Right lobe of liver (tissue), 6 donors: ENCODE measurements at regions not wholly inside any gene's neighbourhood (a gene's known extent, or its start where the extent isn't known, plus 50 kb on each side); places are given as distances from the start of the nearest gene placed in this dataset.

Source experiments
- ATAC-seq, 4 donors: fragments of 200-7000 bp; cut with Tn5 transposase; one replicate each; pipeline ENCODE4 v1.9.1; 2020; ENCODE audit warnings: mild to moderate bottlenecking in 4 of 4, moderate library complexity in 4 of 4
- DNase-seq, 3 donors: peaks; one replicate each; pipeline ENCODE4 v3.0.0-alpha.2; 2020
- H3K27ac ChIP-seq, 3 donors: fragments of 200-600 bp; one replicate each; pipeline ENCODE4 v1.8.0; 2022
- H3K27me3 ChIP-seq, 2 donors: fragments of 200-600 bp; one replicate each; pipeline ENCODE4 v1.8.0; 2022
- H3K36me3 ChIP-seq, 4 donors: fragments of 200-600 bp; sonication (generic) in 1 of 4; one replicate each; pipeline versions ENCODE4 v1.5.1 to v1.8.0; 2017 to 2022; ENCODE audit warnings: control low read depth in 1 of 4
- H3K4me1 ChIP-seq, 4 donors: fragments of 200-600 bp; sonication (generic) in 1 of 4; one replicate each; pipeline versions ENCODE4 v1.5.1 to v1.8.0; 2017 to 2022; ENCODE audit warnings: control low read depth in 1 of 4
- H3K4me3 ChIP-seq, 3 donors: fragments of 200-600 bp; one replicate each; pipeline ENCODE4 v1.8.0; 2022
- H3K9me3 ChIP-seq, 4 donors: fragments of 200-600 bp; sonication (generic) in 1 of 4; one replicate each; pipeline versions ENCODE4 v1.5.1 to v1.8.0; 2017 to 2022; ENCODE audit warnings: control low read depth in 1 of 4
- CTCF ChIP-seq, 4 donors: fragments of 200-600 bp in 3 of 4; fragments of 450-650 bp in 1 of 4; IDR thresholded peaks; one replicate each; pipeline versions ENCODE4 v1.5.1 to v1.8.0; 2016 to 2022; ENCODE audit warnings: antibody characterized with exemption in 4 of 4, mild to moderate bottlenecking in 2 of 4
- POLR2A ChIP-seq: fragments of 450-650 bp; IDR thresholded peaks from one replicate; pipeline ENCODE4 v1.6.1; 2017; ENCODE audit warnings: antibody characterized with exemption, mild to moderate bottlenecking
- WGBS: methylation state at CpG from one replicate; pipeline ENCODE4 v1.1.6; 2018; ENCODE audit warnings: low coverage, low lambda C conversion rate; ENCODE audit not compliant: insufficient coverage; ENCODE audit errors: missing lambda C conversion rate; 5-methylcytosine and 5-hydroxymethylcytosine counted together
- intact Hi-C, 2 donors: fragments of 100-400 bp; cut with DNase I; formaldehyde crosslinking; loops; one replicate each; pipeline versions ENCODE4 v1.11.2 to v1.14.1; 2022
- donor health status: DM: no; HTN: yes; CAD: no.
- donor health status: DM: no; HTN: no; CAD: no.
- donor health status: DM: no; HTN: no; CAD: no.
- donor health status: DM: no; HTN: yes; CAD: no.
- donor health status: DM: no; HTN: yes; CAD: no.

GRCh38 chr14:61148742-61149350 lies 132.3 kb downstream of the TMEM30B start:
- H3K4me1 ChIP-seq: no peaks in the 10 kb centered on the region
- H3K27me3 ChIP-seq: no peaks in the 10 kb centered on the region
- H3K36me3 ChIP-seq: no peaks in the 10 kb centered on the region
- WGBS: 69% methylated on average over 3 of the region's 4 CpGs
- H3K4me3 ChIP-seq: no peak overlapping the region
- no peak for ATAC-seq
- H3K9me3 ChIP-seq: no peaks in the 10 kb centered on the region
- DNase-seq: no peak
- TF ChIP-seq CTCF (IDR thresholded peaks at IDR 0.05) (no peak), POLR2A (no peak)
- no peak overlapping the region for H3K27ac ChIP-seq
- intact Hi-C loops: no loop called here

- 71% methylated on average over 6 of the region's 21 CpGs for WGBS
- Histone ChIP-seq H3K4me1 (no peaks in the 10 kb centered on the region), H3K4me3 (no peak overlapping the region), H3K9me3 (no peaks in the 10 kb centered on the region), H3K27me3 (no peaks in the 10 kb centered on the region), H3K36me3 (no peaks in the 10 kb centered on the region), H3K27ac (no peak overlapping the region)
- no peak for ATAC-seq
- DNase-seq: no peak
- TF ChIP-seq POLR2A: no peak
- intact Hi-C loops: no loop called here
These were observed 133.1 kb downstream of the TMEM30B start for GRCh38 chr14:61147831-61148549.

GRCh38 chr14:61147381-61147821 lies 133.7 kb downstream of the TMEM30B start:
- Histone ChIP-seq H3K4me3 (no peak overlapping the region), H3K9me3 (no peaks in the 10 kb centered on the region), H3K27me3 (no peaks in the 10 kb centered on the region), H3K27ac (no peak overlapping the region), H3K4me1 (no peaks in the 10 kb centered on the region), H3K36me3 (no peaks in the 10 kb centered on the region)
- no peak for ATAC-seq
- DNase-seq: no peak
- intact Hi-C loops: no loop called here
- TF ChIP-seq CTCF (IDR thresholded peaks at IDR 0.05) (no peak), POLR2A (no peak)
- WGBS: 64% methylated on average over 4 of the region's 7 CpGs

- no peak overlapping the region for H3K27ac ChIP-seq
- ATAC-seq: no peak
These were observed 134.2 kb downstream of the TMEM30B start for GRCh38 chr14:61146899-61147298.

More at GRCh38 chr14:61146899-61147298, 134.2 kb downstream of the TMEM30B start:
- 78% methylated on average over 1 of the region's 1 CpG for WGBS
- no peaks in the 10 kb centered on the region for H3K27me3 ChIP-seq
- no peak for TF ChIP-seq POLR2A
- TF ChIP-seq CTCF (IDR thresholded peaks at IDR 0.05): no peak
- no peaks in the 10 kb centered on the region for H3K36me3 ChIP-seq
- intact Hi-C loops: no loop called here
- DNase-seq: no peak
- H3K4me3 ChIP-seq: no peak overlapping the region
- no peaks in the 10 kb centered on the region for H3K4me1 ChIP-seq
- no peaks in the 10 kb centered on the region for H3K9me3 ChIP-seq
